Left lung (tissue), 4 donors: ENCODE measurements at regions not wholly inside any gene's neighbourhood (a gene's known extent, or its start where the extent isn't known, plus 50 kb on each side); places are given as distances from the start of the nearest gene placed in this dataset.

Experiments used
- ATAC-seq: fragments of 200-7000 bp; cut with Tn5 transposase; one replicate; pipeline ENCODE4 v1.9.1; 2020; ENCODE audit warnings: moderate library complexity
- DNase-seq, 4 donors: peaks; one replicate each; pipeline ENCODE4 v3.0.0-alpha.2; 2013 to 2020
- H3K27ac ChIP-seq, 2 donors: fragments of 200-600 bp; sonication (generic) in 1 of 2; one replicate each; pipeline versions ENCODE4 v1.5.0 to v1.8.0; 2020 to 2021
- H3K27me3 ChIP-seq, 2 donors: fragments of 200-600 bp; sonication (generic) in 1 of 2; one replicate each; pipeline versions ENCODE4 v1.5.0 to v1.8.0; 2020 to 2021
- H3K36me3 ChIP-seq, 2 donors: fragments of 200-600 bp; sonication (generic) in 1 of 2; one replicate each; pipeline versions ENCODE4 v1.5.0 to v1.8.0; 2020 to 2021
- H3K4me1 ChIP-seq, 2 donors: fragments of 200-600 bp; one replicate each; pipeline ENCODE4 v1.8.0; 2021
- H3K4me3 ChIP-seq, 2 donors: fragments of 200-600 bp; sonication (generic) in 1 of 2; one replicate each; pipeline versions ENCODE4 v1.5.0 to v1.8.0; 2020 to 2021; ENCODE audit warnings: mild to moderate bottlenecking in 1 of 2
- H3K9me3 ChIP-seq, 2 donors: fragments of 200-600 bp; sonication (generic) in 1 of 2; one replicate each; pipeline versions ENCODE4 v1.5.0 to v1.8.0; 2020 to 2021
- intact Hi-C, 2 donors: fragments of 100-400 bp; cut with DNase I; formaldehyde crosslinking; loops; one replicate each; pipeline versions ENCODE4 v1.11.2 to v1.14.2; 2022
- TF ChIP-seq, protein P1 (sequence below), 2 donors: fragments of 200-600 bp; sonication (generic) in 1 of 2; IDR thresholded peaks; one replicate each; pipeline versions ENCODE4 v1.5.0 to v1.8.0; 2021; ENCODE audit warnings: antibody characterized with exemption in 2 of 2
- donor health status: DM: no; HTN: yes; CAD: no.
- donor health status: DM: no; HTN: no; CAD: no.

DNA sequence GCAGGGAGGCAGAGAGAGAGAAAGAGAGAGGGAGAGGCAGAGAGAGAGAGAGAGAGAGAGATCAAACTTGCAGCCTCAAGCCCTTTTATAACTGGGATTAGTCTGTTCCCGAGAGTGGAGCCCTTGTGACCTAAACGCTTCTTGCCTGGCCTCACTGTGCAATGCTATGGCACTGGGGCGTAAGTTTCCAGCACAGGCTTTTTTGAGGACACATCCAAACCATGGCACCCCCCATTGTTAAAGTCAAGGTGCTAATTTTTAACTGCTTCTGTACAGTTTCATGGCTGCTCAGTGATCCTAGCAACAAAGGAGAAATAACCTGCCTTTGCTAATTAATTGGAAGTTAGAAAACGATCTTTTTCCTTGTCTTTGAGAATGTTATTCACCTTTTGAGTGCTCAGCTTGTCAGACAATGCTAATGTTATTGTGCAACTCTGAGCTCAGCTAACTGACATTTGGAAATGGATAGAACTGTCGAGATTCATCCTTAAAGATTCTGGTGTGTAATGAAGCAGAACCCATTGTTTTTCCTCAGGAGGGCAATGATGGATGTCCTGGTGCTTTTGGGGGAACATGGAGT lies 268.4 kb downstream of the GLRX3 start:
- Histone ChIP-seq H3K9me3 (no peaks in the 10 kb centered on the region), H3K4me3 (no peak overlapping the region), H3K4me1 (no peaks in the 10 kb centered on the region), H3K36me3 (no peaks in the 10 kb centered on the region), H3K27ac (no peak overlapping the region), H3K27me3 (no peaks in the 10 kb centered on the region)
- TF ChIP-seq, protein P1, sequence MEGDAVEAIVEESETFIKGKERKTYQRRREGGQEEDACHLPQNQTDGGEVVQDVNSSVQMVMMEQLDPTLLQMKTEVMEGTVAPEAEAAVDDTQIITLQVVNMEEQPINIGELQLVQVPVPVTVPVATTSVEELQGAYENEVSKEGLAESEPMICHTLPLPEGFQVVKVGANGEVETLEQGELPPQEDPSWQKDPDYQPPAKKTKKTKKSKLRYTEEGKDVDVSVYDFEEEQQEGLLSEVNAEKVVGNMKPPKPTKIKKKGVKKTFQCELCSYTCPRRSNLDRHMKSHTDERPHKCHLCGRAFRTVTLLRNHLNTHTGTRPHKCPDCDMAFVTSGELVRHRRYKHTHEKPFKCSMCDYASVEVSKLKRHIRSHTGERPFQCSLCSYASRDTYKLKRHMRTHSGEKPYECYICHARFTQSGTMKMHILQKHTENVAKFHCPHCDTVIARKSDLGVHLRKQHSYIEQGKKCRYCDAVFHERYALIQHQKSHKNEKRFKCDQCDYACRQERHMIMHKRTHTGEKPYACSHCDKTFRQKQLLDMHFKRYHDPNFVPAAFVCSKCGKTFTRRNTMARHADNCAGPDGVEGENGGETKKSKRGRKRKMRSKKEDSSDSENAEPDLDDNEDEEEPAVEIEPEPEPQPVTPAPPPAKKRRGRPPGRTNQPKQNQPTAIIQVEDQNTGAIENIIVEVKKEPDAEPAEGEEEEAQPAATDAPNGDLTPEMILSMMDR (IDR thresholded peaks at IDR 0.05) = no peak
- no peak for DNase-seq
- no peak for ATAC-seq
- intact Hi-C loops = no loop called here

DNA sequence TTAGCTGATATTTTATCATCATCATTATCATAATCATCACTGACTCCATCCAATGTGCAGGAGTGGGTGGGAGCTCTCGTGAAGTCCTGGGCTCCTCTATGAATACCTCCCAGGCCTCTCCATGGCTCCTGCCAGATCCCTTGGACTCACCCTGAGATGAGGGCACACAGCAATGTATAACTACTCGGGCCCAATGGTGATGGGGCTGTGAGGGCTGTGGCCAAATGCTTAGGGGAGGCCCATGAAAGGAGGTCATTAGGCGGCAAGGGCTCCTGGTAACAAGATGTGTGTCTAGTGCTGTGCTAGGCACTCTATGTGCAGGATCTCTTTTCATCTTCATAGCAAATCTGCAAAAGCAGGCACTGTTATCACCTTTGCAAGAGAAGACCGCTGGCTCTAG lies 270.9 kb downstream of the GLRX3 start:
- H3K27ac ChIP-seq = no peak overlapping the region
- H3K27me3 ChIP-seq = no peaks in the 10 kb centered on the region
- H3K4me1 ChIP-seq = no peaks in the 10 kb centered on the region
- TF ChIP-seq, protein P1 (IDR thresholded peaks at IDR 0.05) = no peak
- H3K9me3 ChIP-seq = no peaks in the 10 kb centered on the region
- no peak overlapping the region for H3K4me3 ChIP-seq
- intact Hi-C loops = no loop called here
- DNase-seq = no peak
- no peaks in the 10 kb centered on the region for H3K36me3 ChIP-seq
- ATAC-seq = no peak

DNA sequence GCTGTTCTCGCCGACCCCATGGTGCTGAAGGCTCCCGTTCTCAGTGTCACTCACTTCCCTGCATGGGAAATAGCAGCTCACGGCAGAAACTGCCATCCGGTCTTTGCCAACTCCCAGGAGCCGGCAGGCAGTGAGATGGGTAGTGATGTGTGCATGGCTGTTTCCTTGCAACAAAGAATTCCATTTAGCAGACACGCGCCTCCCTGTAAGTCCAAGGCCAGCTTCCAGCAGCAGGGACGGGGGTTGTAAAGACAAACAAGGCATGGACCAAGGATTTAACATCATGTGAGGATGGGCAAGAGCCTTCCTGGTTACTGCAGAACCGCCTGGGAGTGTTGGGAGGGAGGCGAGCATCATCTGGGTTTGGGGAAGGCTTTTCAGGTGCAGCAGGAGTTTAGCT lies 273.1 kb downstream of the GLRX3 start:
- DNase-seq = no peak
- H3K36me3 ChIP-seq = no peaks in the 10 kb centered on the region
- H3K4me1 ChIP-seq = no peaks in the 10 kb centered on the region
- no peak for ATAC-seq
- no peaks in the 10 kb centered on the region for H3K27me3 ChIP-seq
- intact Hi-C loops = no loop called here
- H3K4me3 ChIP-seq = no peak overlapping the region
- TF ChIP-seq, protein P1 (IDR thresholded peaks at IDR 0.05) = no peak
- H3K27ac ChIP-seq = no peak overlapping the region
- no peaks in the 10 kb centered on the region for H3K9me3 ChIP-seq

DNA sequence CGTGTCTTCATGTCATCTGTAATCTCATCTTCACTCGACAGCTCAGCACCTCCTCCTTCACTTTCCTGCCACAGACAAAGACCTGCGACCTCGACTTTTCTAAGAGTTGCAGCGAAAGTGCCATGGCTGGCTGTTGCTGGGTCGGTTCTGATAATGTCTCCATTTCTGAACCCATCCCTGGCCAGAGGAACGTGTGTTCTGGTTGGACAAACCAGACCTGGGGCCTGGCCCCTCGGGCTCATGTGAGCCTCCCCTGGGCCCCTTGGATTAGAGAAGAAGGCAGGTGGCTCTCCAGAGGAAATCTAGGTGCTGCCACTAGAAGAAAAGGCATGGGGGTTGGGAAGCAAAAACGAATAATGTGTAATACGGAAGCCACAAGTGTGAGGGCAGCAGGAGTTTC lies 273.7 kb downstream of the GLRX3 start:
- H3K27me3 ChIP-seq = no peaks in the 10 kb centered on the region
- no peak overlapping the region for H3K4me3 ChIP-seq
- no peak for DNase-seq
- TF ChIP-seq, protein P1 (IDR thresholded peaks at IDR 0.05) = no peak
- no peak for ATAC-seq
- no peaks in the 10 kb centered on the region for H3K9me3 ChIP-seq
- H3K27ac ChIP-seq = no peak overlapping the region
- no peaks in the 10 kb centered on the region for H3K4me1 ChIP-seq
- intact Hi-C loops = no loop called here
- H3K36me3 ChIP-seq = no peaks in the 10 kb centered on the region

DNA sequence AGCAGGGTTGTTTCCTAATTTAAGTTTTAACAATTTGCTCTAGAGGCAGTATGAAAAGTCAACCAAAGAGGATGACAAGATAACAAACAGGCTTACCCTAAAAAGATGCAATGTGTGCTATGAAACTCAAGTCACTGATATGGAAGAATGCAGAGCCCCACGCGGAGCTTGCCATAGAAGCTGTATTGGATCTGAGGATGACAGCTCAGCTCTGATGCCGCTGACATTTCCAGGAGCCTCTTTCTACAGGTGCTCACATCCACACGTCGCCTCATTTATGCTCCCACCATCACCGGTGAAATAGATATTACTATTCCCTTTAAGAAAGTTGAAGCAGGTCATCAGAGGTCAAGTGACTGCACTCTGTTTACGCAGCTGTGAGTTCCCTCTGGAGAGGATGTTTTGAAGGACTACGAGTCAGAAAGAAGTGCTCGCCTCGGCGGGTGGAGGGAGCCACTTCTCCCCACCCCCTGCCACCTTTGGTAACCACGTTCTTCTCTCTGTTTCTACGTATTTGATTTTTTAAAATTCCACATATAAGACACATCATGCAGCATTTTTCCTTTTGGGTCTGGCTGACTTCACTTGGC lies 275.4 kb downstream of the GLRX3 start:
- peak; percentile 96 for ATAC-seq
- DNase-seq = no peak
- Histone ChIP-seq H3K36me3 (no peaks in the 10 kb centered on the region), H3K27me3 (no peaks in the 10 kb centered on the region), H3K27ac (no peak overlapping the region), H3K4me3 (no peak overlapping the region), H3K4me1 (no peaks in the 10 kb centered on the region), H3K9me3 (no peaks in the 10 kb centered on the region)
- intact Hi-C loops = no loop called here
- TF ChIP-seq, protein P1 (IDR thresholded peaks at IDR 0.05) = no peak
